A549 (cell line): ENCODE measurements at regions not wholly inside any gene's neighbourhood (a gene's known extent, or its start where the extent isn't known, plus 50 kb on each side); places are given as distances from the start of the nearest gene placed in this dataset.

ENCODE experiments used
- BHLHE40 ChIP-seq: IDR thresholded peaks from 2 replicates; pipeline ENCODE4 v1.6.1; 2012; ENCODE audit warnings: low read depth, low read length, inconsistent platforms
- EP300 ChIP-seq, 2 experiments: fragments of >200 bp; sonication (Bioruptor Twin); formaldehyde crosslinking; IDR thresholded peaks; 2 replicates in 1 of 2; 3 replicates in 1 of 2; pipeline ENCODE4 v1.6.1; 2016 to 2017
- ESRRA ChIP-seq: fragments of 150-350 bp; IDR thresholded peaks from 2 replicates; pipeline ENCODE4 v1.6.1; 2014; ENCODE audit warnings: mild to moderate bottlenecking, low read length, borderline replicate concordance
- JUNB ChIP-seq: fragments of >200 bp; sonication (Bioruptor Twin); formaldehyde crosslinking; IDR thresholded peaks from 2 replicates; pipeline ENCODE4 v1.6.1; 2016
- MYC ChIP-seq: IDR thresholded peaks from 2 replicates; pipeline ENCODE4 v1.6.1; 2012; ENCODE audit warnings: mild to moderate bottlenecking, inconsistent platforms, low read length, improper control_type of control experiment, borderline replicate concordance
- POLR2A ChIP-seq: IDR thresholded peaks from 2 replicates; pipeline ENCODE4 v1.6.1; 2012; ENCODE audit warnings: mild to moderate bottlenecking, low read length
- TF ChIP-seq, protein P1 (sequence below): fragments of >200 bp; sonication (Bioruptor Twin); formaldehyde crosslinking; IDR thresholded peaks from 3 replicates; pipeline ENCODE4 v1.5.1; 2016
- TF ChIP-seq, protein P2 (sequence below): fragments of 200-600 bp; sonication (generic); IDR thresholded peaks from 2 replicates; pipeline ENCODE4 v1.6.1; 2016; ENCODE audit warnings: antibody characterized with exemption, mild to moderate bottlenecking, moderate library complexity

DNA sequence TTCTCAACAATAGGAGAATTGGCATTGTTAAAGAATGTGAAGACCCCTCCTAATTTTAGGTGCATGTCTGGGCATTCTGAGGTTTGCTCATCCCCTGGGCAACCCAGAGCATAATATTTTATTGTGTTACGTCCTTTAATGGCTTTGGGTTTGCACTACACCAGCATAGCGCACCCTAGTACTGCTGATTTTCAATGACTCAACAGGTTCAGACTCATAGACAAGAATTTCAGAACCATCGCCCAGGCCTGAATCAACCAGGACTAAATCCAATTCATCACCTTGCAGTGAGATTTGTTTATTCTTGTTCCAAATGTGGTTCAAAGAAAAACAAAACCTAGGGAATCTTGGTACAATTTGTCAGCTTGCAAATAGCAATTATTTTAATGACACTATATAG, 137.8 kb upstream of the PHACTR1 start:
- TF ChIP-seq, protein P1, sequence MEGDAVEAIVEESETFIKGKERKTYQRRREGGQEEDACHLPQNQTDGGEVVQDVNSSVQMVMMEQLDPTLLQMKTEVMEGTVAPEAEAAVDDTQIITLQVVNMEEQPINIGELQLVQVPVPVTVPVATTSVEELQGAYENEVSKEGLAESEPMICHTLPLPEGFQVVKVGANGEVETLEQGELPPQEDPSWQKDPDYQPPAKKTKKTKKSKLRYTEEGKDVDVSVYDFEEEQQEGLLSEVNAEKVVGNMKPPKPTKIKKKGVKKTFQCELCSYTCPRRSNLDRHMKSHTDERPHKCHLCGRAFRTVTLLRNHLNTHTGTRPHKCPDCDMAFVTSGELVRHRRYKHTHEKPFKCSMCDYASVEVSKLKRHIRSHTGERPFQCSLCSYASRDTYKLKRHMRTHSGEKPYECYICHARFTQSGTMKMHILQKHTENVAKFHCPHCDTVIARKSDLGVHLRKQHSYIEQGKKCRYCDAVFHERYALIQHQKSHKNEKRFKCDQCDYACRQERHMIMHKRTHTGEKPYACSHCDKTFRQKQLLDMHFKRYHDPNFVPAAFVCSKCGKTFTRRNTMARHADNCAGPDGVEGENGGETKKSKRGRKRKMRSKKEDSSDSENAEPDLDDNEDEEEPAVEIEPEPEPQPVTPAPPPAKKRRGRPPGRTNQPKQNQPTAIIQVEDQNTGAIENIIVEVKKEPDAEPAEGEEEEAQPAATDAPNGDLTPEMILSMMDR, result no peak
- TF ChIP-seq EP300 (IDR thresholded peaks at IDR 0.05) (no peak), MYC (no peak), JUNB (no peak), ESRRA (no peak), POLR2A (no peak), BHLHE40 (no peak)
- TF ChIP-seq, protein P2, sequence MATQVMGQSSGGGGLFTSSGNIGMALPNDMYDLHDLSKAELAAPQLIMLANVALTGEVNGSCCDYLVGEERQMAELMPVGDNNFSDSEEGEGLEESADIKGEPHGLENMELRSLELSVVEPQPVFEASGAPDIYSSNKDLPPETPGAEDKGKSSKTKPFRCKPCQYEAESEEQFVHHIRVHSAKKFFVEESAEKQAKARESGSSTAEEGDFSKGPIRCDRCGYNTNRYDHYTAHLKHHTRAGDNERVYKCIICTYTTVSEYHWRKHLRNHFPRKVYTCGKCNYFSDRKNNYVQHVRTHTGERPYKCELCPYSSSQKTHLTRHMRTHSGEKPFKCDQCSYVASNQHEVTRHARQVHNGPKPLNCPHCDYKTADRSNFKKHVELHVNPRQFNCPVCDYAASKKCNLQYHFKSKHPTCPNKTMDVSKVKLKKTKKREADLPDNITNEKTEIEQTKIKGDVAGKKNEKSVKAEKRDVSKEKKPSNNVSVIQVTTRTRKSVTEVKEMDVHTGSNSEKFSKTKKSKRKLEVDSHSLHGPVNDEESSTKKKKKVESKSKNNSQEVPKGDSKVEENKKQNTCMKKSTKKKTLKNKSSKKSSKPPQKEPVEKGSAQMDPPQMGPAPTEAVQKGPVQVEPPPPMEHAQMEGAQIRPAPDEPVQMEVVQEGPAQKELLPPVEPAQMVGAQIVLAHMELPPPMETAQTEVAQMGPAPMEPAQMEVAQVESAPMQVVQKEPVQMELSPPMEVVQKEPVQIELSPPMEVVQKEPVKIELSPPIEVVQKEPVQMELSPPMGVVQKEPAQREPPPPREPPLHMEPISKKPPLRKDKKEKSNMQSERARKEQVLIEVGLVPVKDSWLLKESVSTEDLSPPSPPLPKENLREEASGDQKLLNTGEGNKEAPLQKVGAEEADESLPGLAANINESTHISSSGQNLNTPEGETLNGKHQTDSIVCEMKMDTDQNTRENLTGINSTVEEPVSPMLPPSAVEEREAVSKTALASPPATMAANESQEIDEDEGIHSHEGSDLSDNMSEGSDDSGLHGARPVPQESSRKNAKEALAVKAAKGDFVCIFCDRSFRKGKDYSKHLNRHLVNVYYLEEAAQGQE, result no peak
